ENCODE measurements at regions not wholly inside any gene's neighbourhood (a gene's known extent, or its start where the extent isn't known, plus 50 kb on each side); places are given as distances from the start of the nearest gene placed in this dataset.

DNA sequence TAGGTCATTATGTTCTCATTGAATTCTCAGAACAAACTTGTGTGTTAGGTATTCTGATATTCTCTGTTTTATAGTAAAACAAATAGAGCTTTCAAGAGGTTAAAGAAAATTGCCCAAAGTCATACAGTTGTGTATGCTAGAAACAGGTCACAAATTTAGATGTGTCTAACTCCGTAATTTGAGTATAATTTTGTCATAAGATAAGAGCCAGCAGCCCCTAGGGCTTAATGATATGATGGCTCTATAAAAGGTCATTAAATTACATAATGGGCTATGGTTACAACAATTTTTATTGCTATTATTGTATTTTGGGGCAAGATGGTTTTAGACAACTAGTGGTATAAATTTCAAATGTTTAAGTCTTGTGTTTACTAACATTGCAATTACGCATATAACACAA lies 701.9 kb downstream of the LUZP2 start:
- Histone ChIP-seq H3K4me3 (ENCODE audit: low read depth, low read length) (no peak overlapping the region), H3K9me3 (ENCODE audit: control insufficient read depth, low read length) (no peaks in the 10 kb centered on the region), H3K4me2 (ENCODE audit: low read length) (no peak overlapping the region), H3K79me2 (no peaks in the 10 kb centered on the region), H3K9ac (no peak overlapping the region), H3K27me3 (ENCODE audit: control insufficient read depth, insufficient read depth, low read length) (no peaks in the 10 kb centered on the region), H3K4me1 (no peaks in the 10 kb centered on the region), H3K36me3 (ENCODE audit: control insufficient read depth, insufficient read depth, low read length) (no peaks in the 10 kb centered on the region), H3K27ac (no peak overlapping the region), H2AFZ (no peak overlapping the region)
- TF ChIP-seq, protein P1, sequence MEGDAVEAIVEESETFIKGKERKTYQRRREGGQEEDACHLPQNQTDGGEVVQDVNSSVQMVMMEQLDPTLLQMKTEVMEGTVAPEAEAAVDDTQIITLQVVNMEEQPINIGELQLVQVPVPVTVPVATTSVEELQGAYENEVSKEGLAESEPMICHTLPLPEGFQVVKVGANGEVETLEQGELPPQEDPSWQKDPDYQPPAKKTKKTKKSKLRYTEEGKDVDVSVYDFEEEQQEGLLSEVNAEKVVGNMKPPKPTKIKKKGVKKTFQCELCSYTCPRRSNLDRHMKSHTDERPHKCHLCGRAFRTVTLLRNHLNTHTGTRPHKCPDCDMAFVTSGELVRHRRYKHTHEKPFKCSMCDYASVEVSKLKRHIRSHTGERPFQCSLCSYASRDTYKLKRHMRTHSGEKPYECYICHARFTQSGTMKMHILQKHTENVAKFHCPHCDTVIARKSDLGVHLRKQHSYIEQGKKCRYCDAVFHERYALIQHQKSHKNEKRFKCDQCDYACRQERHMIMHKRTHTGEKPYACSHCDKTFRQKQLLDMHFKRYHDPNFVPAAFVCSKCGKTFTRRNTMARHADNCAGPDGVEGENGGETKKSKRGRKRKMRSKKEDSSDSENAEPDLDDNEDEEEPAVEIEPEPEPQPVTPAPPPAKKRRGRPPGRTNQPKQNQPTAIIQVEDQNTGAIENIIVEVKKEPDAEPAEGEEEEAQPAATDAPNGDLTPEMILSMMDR (IDR thresholded peaks at IDR 0.05), result no peak

DNA sequence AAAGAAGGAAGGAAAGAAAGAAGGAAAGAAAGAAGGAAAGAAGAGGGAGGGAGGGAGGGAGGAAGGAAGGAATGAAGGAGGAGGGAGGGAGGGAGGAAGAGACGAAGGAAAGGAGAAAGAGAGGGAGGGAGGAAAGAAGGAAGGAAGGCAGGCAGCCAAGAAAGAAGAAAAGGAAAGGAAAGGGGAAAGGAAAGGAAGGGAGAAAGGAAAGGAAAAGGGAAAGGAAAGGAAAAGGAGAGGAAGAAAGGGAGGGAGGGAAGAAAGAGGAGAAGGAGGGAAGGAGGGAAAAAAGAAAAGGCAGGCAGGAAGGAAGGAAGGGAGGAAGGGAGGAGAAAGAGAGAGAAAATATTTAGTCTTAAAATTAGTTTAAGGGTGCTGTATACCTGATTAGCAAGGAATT lies 704.1 kb downstream of the LUZP2 start:
- Histone ChIP-seq H3K4me3 (ENCODE audit: low read depth, low read length) (no peak overlapping the region), H3K9ac (no peak overlapping the region), H3K4me1 (no peaks in the 10 kb centered on the region), H3K9me3 (ENCODE audit: control insufficient read depth, low read length) (no peaks in the 10 kb centered on the region), H3K27ac (no peak overlapping the region), H3K27me3 (ENCODE audit: control insufficient read depth, insufficient read depth, low read length) (no peaks in the 10 kb centered on the region), H2AFZ (no peak overlapping the region), H3K79me2 (no peaks in the 10 kb centered on the region), H3K36me3 (ENCODE audit: control insufficient read depth, insufficient read depth, low read length) (no peaks in the 10 kb centered on the region), H3K4me2 (ENCODE audit: low read length) (no peak overlapping the region)
- TF ChIP-seq, protein P1 (IDR thresholded peaks at IDR 0.05), result no peak

DNA sequence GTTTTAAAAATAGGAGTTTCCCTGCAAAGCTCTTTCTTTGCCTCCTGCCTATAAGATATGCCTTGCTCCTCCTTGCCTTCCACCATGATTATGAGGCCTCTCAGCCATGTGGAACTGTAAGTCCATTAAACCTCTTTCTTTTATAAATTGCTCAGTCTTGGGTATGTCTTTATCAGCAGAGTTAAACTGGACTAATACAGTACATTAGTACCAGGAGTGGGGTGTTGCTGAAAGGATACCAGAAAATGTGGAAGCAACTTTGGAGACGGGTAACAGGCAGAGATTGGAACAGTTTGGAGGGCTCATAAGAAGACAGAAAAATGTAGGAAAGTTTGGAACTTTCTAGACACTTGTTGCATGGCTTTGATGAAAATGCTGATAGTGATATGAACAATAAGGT lies 709.9 kb downstream of the LUZP2 start:
- no peak overlapping the region for H3K27ac ChIP-seq
- H3K4me1 ChIP-seq, result no peaks in the 10 kb centered on the region
- TF ChIP-seq, protein P1 (IDR thresholded peaks at IDR 0.05), result no peak
- H2AFZ ChIP-seq, result no peak overlapping the region
- H3K4me2 ChIP-seq (ENCODE audit: low read length), result no peak overlapping the region
- H3K27me3 ChIP-seq (ENCODE audit: control insufficient read depth, insufficient read depth, low read length), result no peaks in the 10 kb centered on the region
- no peak overlapping the region for H3K9ac ChIP-seq
- H3K79me2 ChIP-seq, result no peaks in the 10 kb centered on the region
- H3K9me3 ChIP-seq (ENCODE audit: control insufficient read depth, low read length), result no peaks in the 10 kb centered on the region
- H3K36me3 ChIP-seq (ENCODE audit: control insufficient read depth, insufficient read depth, low read length), result no peaks in the 10 kb centered on the region
- H3K4me3 ChIP-seq (ENCODE audit: low read depth, low read length), result no peak overlapping the region

DNA sequence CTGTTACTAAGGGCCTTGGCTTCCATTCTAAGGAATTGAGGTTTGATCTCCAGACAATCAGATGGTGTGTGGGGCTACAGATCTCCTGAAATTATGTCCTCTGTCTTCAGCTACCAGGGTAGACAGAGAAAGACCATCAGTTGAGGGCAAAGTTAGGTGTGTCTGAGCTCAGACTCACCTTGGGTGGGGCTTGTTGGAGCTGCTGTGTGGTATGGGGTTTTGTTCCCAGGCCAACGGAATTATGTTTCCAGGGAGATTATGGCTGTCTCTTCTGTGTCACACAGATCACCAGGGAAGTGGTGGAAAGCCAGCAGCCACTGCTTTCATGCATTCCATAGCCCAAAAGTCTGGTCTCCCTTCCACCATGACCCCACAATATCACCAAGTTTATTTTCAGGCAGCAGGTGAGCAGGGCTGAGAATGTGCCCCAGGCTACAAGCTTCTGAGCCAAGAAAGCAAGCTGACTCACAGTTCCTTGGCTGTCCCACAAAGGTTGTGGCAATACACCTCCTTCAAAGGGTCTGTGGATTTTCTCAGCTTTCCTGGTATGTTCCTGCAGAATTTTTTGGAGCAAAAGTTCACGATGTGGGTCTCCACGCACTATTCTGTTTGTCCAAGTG lies 714.9 kb downstream of the LUZP2 start:
- TF ChIP-seq, protein P1 (IDR thresholded peaks at IDR 0.05), result no peak
- Histone ChIP-seq H3K4me2 (ENCODE audit: low read length) (no peak overlapping the region), H3K9ac (no peak overlapping the region), H3K27ac (no peak overlapping the region), H3K4me3 (ENCODE audit: low read depth, low read length) (no peak overlapping the region), H3K79me2 (no peaks in the 10 kb centered on the region), H2AFZ (no peak overlapping the region), H3K36me3 (ENCODE audit: control insufficient read depth, insufficient read depth, low read length) (no peaks in the 10 kb centered on the region), H3K9me3 (ENCODE audit: control insufficient read depth, low read length) (no peaks in the 10 kb centered on the region), H3K27me3 (ENCODE audit: control insufficient read depth, insufficient read depth, low read length) (no peaks in the 10 kb centered on the region), H3K4me1 (no peaks in the 10 kb centered on the region)

DNA sequence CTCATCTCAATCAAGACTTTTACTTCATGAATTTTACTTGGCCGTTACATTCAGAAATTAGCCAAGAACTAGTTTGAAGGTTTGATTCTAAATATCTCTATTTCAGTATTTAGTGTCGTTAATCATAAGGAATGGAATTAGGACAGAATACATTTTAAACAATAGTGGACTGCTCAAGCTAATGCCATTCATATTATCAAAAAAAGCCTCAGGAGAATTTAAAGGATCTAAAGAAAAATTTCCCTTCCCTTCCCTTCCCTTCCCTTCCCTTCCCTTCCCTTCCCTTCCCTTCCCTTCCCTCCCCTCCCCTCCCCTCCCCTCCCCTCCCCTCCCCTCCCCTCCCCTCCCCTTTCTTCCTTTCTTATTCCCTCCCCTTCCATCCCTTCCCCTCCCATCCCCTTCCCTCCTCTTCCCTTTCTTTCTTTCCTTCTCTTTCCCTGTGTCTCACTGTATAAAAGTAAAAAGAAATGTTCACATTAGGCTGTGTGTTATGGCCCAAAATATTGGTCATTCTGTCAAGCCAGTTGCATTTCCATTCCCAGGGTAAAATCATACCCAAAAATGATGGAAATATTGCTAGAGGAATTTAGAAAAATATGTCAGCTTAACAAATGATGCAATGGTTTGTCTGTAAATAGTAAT lies 717.8 kb downstream of the LUZP2 start:
- no peaks in the 10 kb centered on the region for H3K9me3 ChIP-seq (ENCODE audit: control insufficient read depth, low read length)
- H3K4me3 ChIP-seq (ENCODE audit: low read depth, low read length), result no peak overlapping the region
- H3K27ac ChIP-seq, result no peak overlapping the region
- H3K36me3 ChIP-seq (ENCODE audit: control insufficient read depth, insufficient read depth, low read length), result no peaks in the 10 kb centered on the region
- H3K4me1 ChIP-seq, result no peaks in the 10 kb centered on the region
- no peak overlapping the region for H3K9ac ChIP-seq
- no peaks in the 10 kb centered on the region for H3K79me2 ChIP-seq
- H3K27me3 ChIP-seq (ENCODE audit: control insufficient read depth, insufficient read depth, low read length), result no peaks in the 10 kb centered on the region
- H3K4me2 ChIP-seq (ENCODE audit: low read length), result no peak overlapping the region
- TF ChIP-seq, protein P1 (IDR thresholded peaks at IDR 0.05), result no peak
- H2AFZ ChIP-seq, result no peak overlapping the region
